ENCODE measurements at regions not wholly inside any gene's neighbourhood (a gene's known extent, or its start where the extent isn't known, plus 50 kb on each side); places are given as distances from the start of the nearest gene placed in this dataset.

- H3K27me3 ChIP-seq: no peaks in the 10 kb centered on the region
- peaks cover 0 to 12% (median 0%) of the 10 kb centered on the region in 3 donors for H3K4me1 ChIP-seq
- FAIRE-seq (no peak), ATAC-seq (peak; percentile 60 to 70 (median 68)), DNase-seq (no peak)
- no peaks in the 10 kb centered on the region for H3K36me3 ChIP-seq
- H3K9me3 ChIP-seq: no peaks in the 10 kb centered on the region
- intact Hi-C loops (cut with DNase I): no loop called here
- TF ChIP-seq CTCF (IDR thresholded peaks at IDR 0.05): no peak
- H3K4me3 ChIP-seq: no peak overlapping the region
- WGBS, 2 donors: 44 to 49% methylated on average over 7 of the region's 7 CpGs
- H3K27ac ChIP-seq: no peak overlapping the region
These were observed 361.6 kb downstream of the COG6 start for GRCh38 chr13:40016953-40017660.

GRCh38 chr13:40017662-40018262 lies 362.3 kb downstream of the COG6 start:
- intact Hi-C loops (cut with DNase I): no loop called here
- no peak for TF ChIP-seq CTCF (IDR thresholded peaks at IDR 0.05)
- H3K36me3 ChIP-seq: no peaks in the 10 kb centered on the region
- no peaks in the 10 kb centered on the region for H3K9me3 ChIP-seq
- ATAC-seq (peak in 1 of 4 donors; percentile 18), DNase-seq (no peak), FAIRE-seq (no peak)
- no peak overlapping the region for H3K4me3 ChIP-seq
- H3K27me3 ChIP-seq: no peaks in the 10 kb centered on the region
- WGBS, 2 donors: 82% methylated on average over 6 of the region's 6 CpGs
- H3K4me1 ChIP-seq: peaks cover 0 to 12% (median 0%) of the 10 kb centered on the region in 3 donors
- H3K27ac ChIP-seq: no peak overlapping the region

- ATAC-seq: no peak
- DNase-seq: no peak
- FAIRE-seq: no peak
- Histone ChIP-seq H3K4me1 (no peaks in the 10 kb centered on the region), H3K9me3 (no peaks in the 10 kb centered on the region), H3K27ac (no peak overlapping the region), H3K27me3 (no peaks in the 10 kb centered on the region), H3K4me3 (no peak overlapping the region), H3K36me3 (no peaks in the 10 kb centered on the region)
- no peak for TF ChIP-seq CTCF (IDR thresholded peaks at IDR 0.05)
- intact Hi-C loops (cut with DNase I): no loop called here
- WGBS, 2 donors: 88 to 89% methylated on average over 3 of the region's 3 CpGs
These were observed 368.2 kb downstream of the COG6 start for GRCh38 chr13:40023595-40024203.

DNA sequence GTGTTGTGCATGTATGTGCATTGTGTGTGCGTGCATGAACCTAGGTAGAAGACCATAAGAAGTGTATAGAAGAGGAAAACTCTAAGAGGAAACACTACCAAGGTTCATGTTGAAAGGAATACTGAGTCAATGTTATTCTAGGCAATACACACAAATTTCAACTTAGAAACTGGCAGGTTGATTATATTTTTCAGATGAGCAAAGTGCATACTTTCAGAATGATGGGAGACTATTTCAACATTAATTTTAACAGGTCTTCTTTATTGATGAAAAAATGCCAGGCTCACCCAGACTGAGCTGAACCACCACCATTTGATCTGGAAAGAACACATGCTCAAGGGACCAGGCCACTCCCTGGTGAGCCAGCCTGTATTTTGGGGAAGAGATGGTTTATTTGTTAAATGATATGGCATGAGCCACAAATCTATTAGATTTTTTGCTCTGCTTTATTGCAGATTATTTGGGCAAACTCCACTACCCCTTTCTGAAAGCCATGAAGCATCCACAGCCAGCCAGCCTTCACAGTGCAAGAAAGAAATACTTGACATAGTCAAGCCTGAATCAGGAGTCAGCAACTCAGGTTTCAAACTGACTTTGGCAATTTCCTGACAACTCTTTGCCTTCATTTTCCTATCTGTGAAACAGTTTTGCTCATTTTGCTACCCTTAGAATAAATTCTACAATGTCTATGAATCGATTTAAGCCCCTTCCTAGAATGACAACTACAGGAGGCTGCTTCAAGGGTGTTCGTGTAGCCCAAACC lies 368.9 kb downstream of the COG6 start:
- Histone ChIP-seq H3K4me3 (no peak overlapping the region), H3K27me3 (no peaks in the 10 kb centered on the region), H3K9me3 (no peaks in the 10 kb centered on the region), H3K4me1 (no peaks in the 10 kb centered on the region), H3K27ac (no peak overlapping the region), H3K36me3 (no peaks in the 10 kb centered on the region)
- DNase-seq (no peak), FAIRE-seq (no peak), ATAC-seq (no peak)
- intact Hi-C loops (cut with DNase I): no loop called here
- WGBS, 2 donors: 81 to 90% methylated on average over 3 of the region's 3 CpGs
- TF ChIP-seq CTCF (IDR thresholded peaks at IDR 0.05): no peak

All from pancreas (tissue), 10 donors.